ACHN (cell line): ENCODE measurements at regions not wholly inside any gene's neighbourhood (a gene's known extent, or its start where the extent isn't known, plus 50 kb on each side); places are given as distances from the start of the nearest gene placed in this dataset.
A peak's percentile ranks its signal among the peaks of the same experiment; 100 is the strongest.

ENCODE experiments used
- DNase-seq: peaks from one replicate; pipeline ENCODE4 v3.0.0-alpha.2; 2015
- in situ Hi-C: cut with HindIII; loops from 2 replicates; pipeline ENCODE4 v1.10.0; 2017; ENCODE audit warnings: low sequenced_read_pairs, low pct_ligation_motif_present, low pct_unique_long_range_greater_than_20kb

DNA sequence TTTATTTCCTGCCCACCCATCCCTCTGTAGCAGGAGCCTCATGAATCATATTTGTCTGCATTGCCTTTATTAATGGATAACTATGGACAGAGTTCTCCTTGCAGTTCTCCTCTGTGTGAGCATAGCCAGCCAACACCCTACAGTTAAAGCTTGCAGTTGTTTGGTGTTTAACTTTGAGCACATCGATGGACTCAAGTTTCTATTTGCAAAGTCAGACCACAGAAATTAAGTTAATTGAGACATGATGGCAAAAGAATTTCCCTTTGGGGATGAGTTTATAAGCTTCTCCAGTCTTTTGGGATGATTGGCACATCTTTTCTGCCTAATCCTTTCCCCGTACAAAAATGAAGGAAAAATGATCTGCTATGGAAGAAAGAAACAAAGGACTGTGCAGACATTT is 398.9 kb upstream of the THBS1 start:
- in situ Hi-C loops: no loop called here
- peak; percentile 67 for DNase-seq

GRCh38 chr15:39183164-39183881 is 397.6 kb upstream of the THBS1 start:
- in situ Hi-C loops: no loop called here
- DNase-seq: no peak

DNA sequence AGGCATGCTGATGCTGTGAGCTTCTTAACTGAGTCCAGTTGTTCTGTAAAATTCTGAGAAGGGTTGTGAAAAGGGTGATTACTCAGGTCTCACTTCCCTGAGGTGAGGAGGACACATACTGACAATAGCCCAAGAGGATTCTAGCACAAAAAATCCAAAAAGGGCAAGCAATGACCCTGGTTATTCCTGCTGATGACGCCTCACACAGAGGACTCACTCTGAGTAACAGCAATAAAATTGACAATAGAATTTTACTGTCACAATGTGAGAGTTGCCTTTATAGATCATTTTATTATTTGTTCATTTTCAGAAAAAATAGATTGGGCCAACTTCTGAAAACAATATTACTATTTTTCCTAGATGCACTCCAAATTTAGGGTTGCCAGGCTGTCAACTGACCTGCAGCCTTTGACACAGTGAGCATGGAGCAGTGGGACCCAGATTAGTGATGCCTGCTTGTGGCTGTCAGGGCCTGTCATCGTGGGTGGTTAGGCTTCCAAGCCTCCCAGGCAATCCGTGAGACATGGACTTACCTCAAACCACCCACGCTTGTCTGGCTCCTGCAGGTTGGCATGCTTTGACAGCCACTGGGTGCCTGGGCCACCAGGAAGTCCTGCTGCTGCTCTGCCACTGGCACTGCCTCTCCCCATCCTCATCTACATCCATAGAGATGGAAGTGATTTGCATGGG is 396.0 kb upstream of the THBS1 start:
- DNase-seq: no peak
- in situ Hi-C loops: no loop called here

GRCh38 chr15:39188314-39188713 is 392.6 kb upstream of the THBS1 start:
- in situ Hi-C loops: no loop called here
- no peak for DNase-seq

DNA sequence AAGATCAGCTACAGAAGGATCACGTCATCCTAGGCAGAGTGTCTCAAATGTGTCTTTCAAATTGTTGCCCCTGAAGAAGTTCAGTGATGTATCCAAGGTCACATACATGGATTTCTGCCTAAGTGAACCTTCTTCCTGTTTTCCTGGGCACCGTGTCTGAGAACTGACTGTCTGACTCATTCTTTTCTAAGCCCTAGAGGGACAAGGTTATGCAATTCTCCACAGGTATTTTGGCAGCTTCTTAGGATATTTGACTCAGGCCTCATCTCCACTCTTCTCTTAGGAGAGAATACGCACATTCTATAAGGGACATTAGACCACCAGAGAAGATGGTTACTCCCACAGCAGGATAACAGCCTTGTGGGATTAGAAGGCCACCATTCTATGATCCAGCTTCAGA is 391.9 kb upstream of the THBS1 start:
- DNase-seq: peak; percentile 60

DNA sequence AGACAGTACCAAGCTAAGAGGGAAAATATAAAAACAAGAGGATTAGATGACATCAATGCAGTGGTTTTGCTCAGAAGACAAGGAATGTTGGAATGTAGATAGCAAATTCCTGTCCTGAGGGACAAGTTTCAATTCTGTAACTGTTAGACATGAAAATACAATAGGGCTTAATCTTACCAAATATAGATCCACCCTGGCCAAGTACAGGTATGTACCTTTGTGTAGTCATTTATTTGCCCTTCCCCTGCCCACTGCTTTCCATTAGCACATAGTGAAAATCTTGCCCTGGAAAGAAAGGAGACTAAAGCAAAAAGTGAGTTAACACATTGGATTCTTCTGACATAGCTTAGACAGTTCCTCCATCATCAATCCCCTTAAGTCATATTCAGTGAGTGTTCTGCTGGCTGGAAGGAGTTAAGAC is 389.0 kb upstream of the THBS1 start:
- in situ Hi-C loops: no loop called here
- DNase-seq: peak; percentile 56

More for the DNA sequence above, 391.9 kb upstream of the THBS1 start:
- in situ Hi-C loops: no loop called here

DNA sequence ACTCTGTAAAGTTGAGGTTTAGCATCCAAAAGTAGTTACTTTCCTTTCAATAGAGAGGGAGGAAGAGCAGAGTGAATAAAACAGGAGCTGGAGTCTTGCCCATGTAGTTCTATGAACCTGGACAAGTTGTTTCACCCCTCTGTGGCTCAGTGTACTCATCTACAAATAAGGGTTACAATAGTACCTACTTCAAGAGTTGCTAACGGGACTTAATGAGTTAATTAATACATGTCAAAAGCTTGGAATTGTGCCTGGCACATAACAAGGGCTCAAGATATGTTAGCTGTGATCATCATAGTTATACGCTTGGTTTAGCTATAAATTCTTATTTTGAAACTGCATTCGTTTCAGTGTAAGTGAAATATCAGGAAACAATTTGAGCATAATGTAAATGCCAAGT is 388.5 kb upstream of the THBS1 start:
- in situ Hi-C loops: no loop called here
- peak; percentile 25 for DNase-seq

GRCh38 chr15:39192979-39193560 is 387.8 kb upstream of the THBS1 start:
- no peak for DNase-seq
- in situ Hi-C loops: no loop called here

- in situ Hi-C loops: no loop called here
- no peak for DNase-seq
These were observed 387.3 kb upstream of the THBS1 start for GRCh38 chr15:39193611-39194010.

GRCh38 chr15:39194106-39194830 is 386.6 kb upstream of the THBS1 start:
- DNase-seq: no peak
- in situ Hi-C loops: no loop called here

GRCh38 chr15:39195961-39196486 is 384.9 kb upstream of the THBS1 start:
- in situ Hi-C loops: no loop called here
- DNase-seq: no peak

DNA sequence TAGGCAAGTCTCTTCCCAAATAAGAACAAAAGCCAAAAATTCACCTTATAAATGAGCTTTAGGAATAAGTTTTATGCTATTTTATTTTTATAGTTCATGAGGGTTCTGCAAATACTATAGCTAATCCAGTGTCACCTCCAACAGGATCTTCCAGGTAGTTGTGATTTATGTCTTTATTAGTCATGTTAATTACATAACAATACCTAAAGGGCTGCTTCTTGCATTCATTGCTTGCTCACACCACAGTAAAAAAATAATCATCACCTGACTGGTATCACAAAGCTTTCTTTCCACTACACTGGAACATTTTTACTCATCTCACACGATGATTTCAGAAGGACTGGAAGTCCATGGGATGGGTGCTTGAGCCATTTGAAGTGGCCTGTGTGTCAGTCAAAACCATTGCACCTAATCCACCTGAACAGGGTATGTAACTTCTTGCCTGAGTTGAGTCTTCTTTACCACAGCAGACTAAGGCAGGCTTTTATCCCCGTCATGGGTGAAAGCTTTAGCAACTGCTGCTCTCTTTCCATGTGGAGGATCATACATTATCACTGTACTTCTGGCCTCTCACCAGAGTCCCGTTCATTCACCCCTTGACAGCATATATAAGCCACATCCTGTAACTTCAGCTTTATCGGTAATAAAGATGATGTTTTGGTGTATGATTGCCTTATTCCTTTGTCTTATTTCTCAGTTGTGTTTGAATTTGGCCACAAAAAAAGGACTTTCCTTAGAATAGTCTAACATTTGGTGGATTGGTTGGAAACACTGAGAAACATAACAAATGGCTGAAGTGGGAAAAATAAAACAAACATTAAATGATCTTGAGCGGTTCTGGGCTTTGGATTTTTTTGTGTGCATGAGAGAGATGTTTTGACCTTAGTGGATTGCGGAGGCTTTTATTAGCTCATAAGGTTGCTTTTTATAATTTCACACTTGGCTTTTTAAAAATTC is 382.6 kb upstream of the THBS1 start:
- in situ Hi-C loops: no loop called here
- no peak for DNase-seq

GRCh38 chr15:39199076-39199475 is 381.8 kb upstream of the THBS1 start:
- DNase-seq: no peak
- in situ Hi-C loops: no loop called here

DNA sequence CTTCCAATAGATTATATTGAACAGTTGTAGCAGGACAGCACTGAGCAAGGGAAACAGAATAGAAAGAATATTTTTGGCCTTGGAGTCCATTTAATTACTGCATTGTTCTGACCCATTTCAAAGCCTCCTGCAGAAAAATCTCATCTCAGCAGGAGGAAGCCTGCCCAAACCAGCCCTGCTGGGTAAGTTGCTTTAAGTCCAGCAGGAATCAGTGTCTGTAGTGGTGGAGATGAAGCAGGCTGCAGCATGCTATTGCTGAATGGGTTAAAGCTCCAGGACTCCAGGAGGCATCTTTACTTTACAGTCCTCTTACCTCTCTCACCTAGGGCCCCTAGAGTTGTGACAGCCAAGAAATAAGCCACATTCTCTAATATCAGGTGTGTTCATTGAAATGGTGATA is 380.3 kb upstream of the THBS1 start:
- DNase-seq: no peak
- in situ Hi-C loops: no loop called here

DNA sequence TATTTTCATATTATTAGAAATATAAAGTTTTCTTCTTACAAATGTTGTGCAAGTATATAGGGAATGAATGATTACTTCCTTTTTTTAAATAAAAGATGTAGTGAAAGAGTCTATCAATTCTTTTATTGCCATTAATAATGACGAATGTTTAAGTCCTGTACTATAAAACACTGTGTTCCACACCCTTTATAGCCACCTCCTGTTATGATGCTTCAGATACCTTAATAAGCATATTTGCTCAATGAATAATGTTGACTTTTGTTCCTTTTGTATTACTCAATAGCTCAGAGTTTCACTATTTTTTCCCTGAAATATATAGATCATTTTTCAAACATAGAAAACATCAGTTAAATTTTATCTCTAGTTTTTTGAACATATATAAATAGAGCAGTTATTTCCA is 378.2 kb upstream of the THBS1 start:
- DNase-seq: no peak

DNA sequence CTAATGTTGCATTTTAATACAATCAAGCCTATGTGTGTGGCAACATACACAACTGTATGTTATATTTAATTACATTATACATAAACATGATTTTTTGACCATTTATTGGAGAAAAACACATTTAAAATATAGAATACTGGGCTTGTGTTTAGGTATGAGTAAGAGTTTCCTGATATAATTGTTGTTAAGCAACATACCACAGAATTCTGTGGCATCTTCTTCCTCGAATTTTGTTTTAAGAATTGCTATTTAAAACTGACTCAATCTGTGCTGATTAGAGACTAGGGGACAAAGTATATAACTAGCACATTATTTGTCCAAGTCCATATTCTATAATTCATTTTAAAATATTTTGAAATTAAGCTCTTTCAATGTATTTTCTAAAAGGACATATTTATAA is 376.8 kb upstream of the THBS1 start:
- in situ Hi-C loops: no loop called here
- no peak for DNase-seq

More for the DNA sequence above, 378.2 kb upstream of the THBS1 start:
- in situ Hi-C loops: no loop called here

- DNase-seq: no peak
- in situ Hi-C loops: no loop called here
These were observed 375.8 kb upstream of the THBS1 start for GRCh38 chr15:39205081-39205480.
